HG03039 (cell line): ENCODE measurements at regions not wholly inside any gene's neighbourhood (a gene's known extent, or its start where the extent isn't known, plus 50 kb on each side); places are given as distances from the start of the nearest gene placed in this dataset.
"Not testable (repeated sequence)": the region's sequence is repeated elsewhere in the genome, so short reads cannot be mapped to it uniquely, and the experiment has no call there.

Experiments
- ATAC-seq: cut with Tn5 transposase; IDR thresholded peaks from one replicate; pipeline ENCODE4 v1.9.1; 2021; ENCODE audit warnings: mild to moderate bottlenecking, moderate library complexity; ENCODE audit not compliant: unreplicated experiment

GRCh38 chr13:44314160-44314559, 59.5 kb upstream of the SERP2 start:
- ATAC-seq = not testable (repeated sequence)

GRCh38 chr13:44317752-44318151, 55.9 kb upstream of the SERP2 start:
- no peak for ATAC-seq

GRCh38 chr13:44318161-44318560, 55.5 kb upstream of the SERP2 start:
- ATAC-seq = no peak

- no peak for ATAC-seq
These were observed 53.0 kb upstream of the SERP2 start for GRCh38 chr13:44320611-44321010.

GRCh38 chr13:44321961-44322360, 51.7 kb upstream of the SERP2 start:
- no peak for ATAC-seq

- ATAC-seq = no peak
These were observed 50.7 kb upstream of the SERP2 start for GRCh38 chr13:44322928-44323327.

- no peak for ATAC-seq
These were observed 49.9 kb upstream of the SERP2 start for GRCh38 chr13:44323754-44324153.
